Astrocyte (in vitro differentiated cells and primary cell): ENCODE measurements at regions not wholly inside any gene's neighbourhood (a gene's known extent, or its start where the extent isn't known, plus 50 kb on each side); places are given as distances from the start of the nearest gene placed in this dataset.

Experiments used
- DNase-seq: peaks from one replicate; pipeline ENCODE4 v3.0.0-alpha.2; 2010; ENCODE audit warnings: low read depth
- FAIRE-seq: peaks from 2 replicates; lab custom pipeline; 2011; peaks lifted over from hg19 to GRCh38; lab: Jason Lieb, UNC
- H2AFZ ChIP-seq: 2 replicates; pipeline ENCODE4 v1.6.0; 2012; ENCODE audit warnings: low read depth, low read length, inconsistent platforms
- H3K27ac ChIP-seq: 2 replicates; pipeline ENCODE4 v1.5.1; 2011; ENCODE audit warnings: low read depth, low read length, inconsistent platforms
- H3K27me3 ChIP-seq: 2 replicates; pipeline ENCODE4 v1.6.0; 2011; ENCODE audit warnings: low read length, inconsistent platforms; ENCODE audit not compliant: insufficient read depth
- H3K36me3 ChIP-seq: 2 replicates; pipeline ENCODE4 v1.5.1; 2011; ENCODE audit warnings: low read length, inconsistent platforms; ENCODE audit not compliant: insufficient read depth
- H3K4me1 ChIP-seq: 2 replicates; pipeline ENCODE4 v1.5.1; 2011; ENCODE audit warnings: low read length, inconsistent platforms; ENCODE audit not compliant: insufficient read depth
- H3K4me2 ChIP-seq: 2 replicates; pipeline ENCODE4 v1.6.0; 2012; ENCODE audit warnings: low read length, inconsistent platforms
- H3K4me3 ChIP-seq: 2 replicates; pipeline ENCODE4 v1.5.1; 2011; ENCODE audit warnings: low read depth, mild to moderate bottlenecking, low read length, inconsistent platforms; ENCODE audit not compliant: insufficient read depth
- H3K79me2 ChIP-seq: 2 replicates; pipeline ENCODE4 v1.6.0; 2012; ENCODE audit warnings: mild to moderate bottlenecking, low read length, inconsistent platforms; ENCODE audit not compliant: insufficient read depth
- H3K9ac ChIP-seq: 2 replicates; pipeline ENCODE4 v1.6.0; 2012; ENCODE audit warnings: mild to moderate bottlenecking, low read length, inconsistent platforms
- H3K9me3 ChIP-seq: 2 replicates; pipeline ENCODE4 v1.5.1; 2012; ENCODE audit warnings: low read depth, mild to moderate bottlenecking, low read length, inconsistent platforms; ENCODE audit not compliant: insufficient read depth
- H4K20me1 ChIP-seq: 2 replicates; pipeline ENCODE4 v1.6.0; 2012; ENCODE audit warnings: low read length, inconsistent platforms; ENCODE audit not compliant: insufficient read depth
- H3K27ac Mint-ChIP-seq: one replicate; pipeline ENCODE4 v1.8.0; 2021; ENCODE audit warnings: mild to moderate bottlenecking, mixed read lengths; ENCODE audit not compliant: unreplicated experiment
- H3K27me3 Mint-ChIP-seq: one replicate; pipeline ENCODE4 v1.8.0; 2021; ENCODE audit warnings: low read depth, mixed read lengths; ENCODE audit not compliant: unreplicated experiment
- H3K36me3 Mint-ChIP-seq: one replicate; pipeline ENCODE4 v1.8.0; 2021; ENCODE audit warnings: low read depth, mixed read lengths; ENCODE audit not compliant: unreplicated experiment
- H3K4me1 Mint-ChIP-seq: one replicate; pipeline ENCODE4 v1.8.0; 2021; ENCODE audit warnings: low read depth, mixed read lengths; ENCODE audit not compliant: unreplicated experiment
- H3K4me3 Mint-ChIP-seq: one replicate; pipeline ENCODE4 v1.8.0; 2021; ENCODE audit warnings: mild to moderate bottlenecking, moderate library complexity, mixed read lengths; ENCODE audit not compliant: unreplicated experiment
- H3K9me3 Mint-ChIP-seq: one replicate; pipeline ENCODE4 v1.8.0; 2021; ENCODE audit warnings: mild to moderate bottlenecking, mixed read lengths; ENCODE audit not compliant: unreplicated experiment
- EZH2 ChIP-seq: IDR thresholded peaks from 2 replicates; pipeline ENCODE4 v1.6.1; 2012; ENCODE audit warnings: mild to moderate bottlenecking, low read length, inconsistent platforms; ENCODE audit not compliant: insufficient read depth
- TF ChIP-seq, protein P1 (sequence below): IDR thresholded peaks from 2 replicates; pipeline ENCODE4 v1.5.1; 2011; ENCODE audit warnings: low read depth, mild to moderate bottlenecking, inconsistent platforms, low read length, moderate library complexity; ENCODE audit not compliant: insufficient read depth

DNA sequence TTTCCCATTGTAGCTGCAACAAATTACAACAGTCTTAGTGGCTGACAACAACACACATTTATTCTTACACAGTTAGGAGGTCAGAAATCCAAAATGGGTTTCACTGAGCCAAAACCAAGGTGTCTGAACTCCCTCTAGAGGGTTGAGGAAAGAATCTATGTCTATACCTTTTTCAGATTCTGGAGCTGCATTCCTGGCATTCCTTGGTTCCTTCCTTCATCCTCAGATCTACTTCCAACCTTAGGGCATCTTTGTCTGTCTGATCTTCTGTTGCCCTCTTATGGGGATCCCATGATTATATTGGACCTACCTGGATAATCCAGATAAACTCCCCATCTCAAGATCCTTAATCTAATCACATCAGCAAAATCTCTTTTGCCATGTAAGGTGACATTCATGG lies 540.9 kb upstream of the MAP3K7 start:
- H3K4me3 ChIP-seq: no peak overlapping the region
- no peaks in the 10 kb centered on the region for H3K4me1 ChIP-seq
- TF ChIP-seq, protein P1, sequence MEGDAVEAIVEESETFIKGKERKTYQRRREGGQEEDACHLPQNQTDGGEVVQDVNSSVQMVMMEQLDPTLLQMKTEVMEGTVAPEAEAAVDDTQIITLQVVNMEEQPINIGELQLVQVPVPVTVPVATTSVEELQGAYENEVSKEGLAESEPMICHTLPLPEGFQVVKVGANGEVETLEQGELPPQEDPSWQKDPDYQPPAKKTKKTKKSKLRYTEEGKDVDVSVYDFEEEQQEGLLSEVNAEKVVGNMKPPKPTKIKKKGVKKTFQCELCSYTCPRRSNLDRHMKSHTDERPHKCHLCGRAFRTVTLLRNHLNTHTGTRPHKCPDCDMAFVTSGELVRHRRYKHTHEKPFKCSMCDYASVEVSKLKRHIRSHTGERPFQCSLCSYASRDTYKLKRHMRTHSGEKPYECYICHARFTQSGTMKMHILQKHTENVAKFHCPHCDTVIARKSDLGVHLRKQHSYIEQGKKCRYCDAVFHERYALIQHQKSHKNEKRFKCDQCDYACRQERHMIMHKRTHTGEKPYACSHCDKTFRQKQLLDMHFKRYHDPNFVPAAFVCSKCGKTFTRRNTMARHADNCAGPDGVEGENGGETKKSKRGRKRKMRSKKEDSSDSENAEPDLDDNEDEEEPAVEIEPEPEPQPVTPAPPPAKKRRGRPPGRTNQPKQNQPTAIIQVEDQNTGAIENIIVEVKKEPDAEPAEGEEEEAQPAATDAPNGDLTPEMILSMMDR: no peak
- TF ChIP-seq EZH2: no peak
- no peak overlapping the region for H3K4me3 Mint-ChIP-seq
- no peaks in the 10 kb centered on the region for H3K36me3 ChIP-seq
- peaks cover 2% of the 10 kb centered on the region for H3K9me3 Mint-ChIP-seq
- DNase-seq: no peak
- H3K27me3 ChIP-seq: no peaks in the 10 kb centered on the region
- H3K4me2 ChIP-seq: no peak overlapping the region
- H3K79me2 ChIP-seq: no peaks in the 10 kb centered on the region
- no peak overlapping the region for H3K27ac Mint-ChIP-seq
- H3K27me3 Mint-ChIP-seq: no peaks in the 10 kb centered on the region
- no peaks in the 10 kb centered on the region for H3K9me3 ChIP-seq
- H3K36me3 Mint-ChIP-seq: no peaks in the 10 kb centered on the region
- H3K27ac ChIP-seq: no peak overlapping the region
- no peak overlapping the region for H3K9ac ChIP-seq
- no peak for FAIRE-seq
- no peaks in the 10 kb centered on the region for H4K20me1 ChIP-seq
- no peak overlapping the region for H2AFZ ChIP-seq
- peaks cover 6% of the 10 kb centered on the region for H3K4me1 Mint-ChIP-seq

DNA sequence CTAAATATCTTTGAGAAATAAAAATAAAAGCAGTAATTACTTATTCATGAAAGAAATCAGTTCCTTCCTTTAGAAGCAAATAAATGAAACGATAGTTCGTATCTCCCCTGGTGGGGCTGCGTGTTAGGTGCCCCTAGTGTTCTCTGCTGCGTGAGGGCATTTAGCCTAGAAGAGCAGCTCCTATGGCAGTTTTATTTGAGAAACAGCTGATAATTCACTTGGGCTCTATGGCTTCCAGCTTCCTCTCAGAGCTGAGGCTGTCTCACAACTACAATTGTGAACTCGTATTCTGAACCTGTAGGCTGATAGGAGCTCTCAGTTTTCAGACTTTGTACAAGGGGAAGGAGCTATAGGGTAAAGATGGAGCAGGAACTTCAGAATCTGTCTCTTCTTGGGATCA lies 540.0 kb upstream of the MAP3K7 start:
- Histone ChIP-seq H3K9ac (no peak overlapping the region), H3K27me3 (no peaks in the 10 kb centered on the region), H3K9me3 (no peaks in the 10 kb centered on the region), H3K4me1 (no peaks in the 10 kb centered on the region), H3K4me3 (no peak overlapping the region), H3K36me3 (no peaks in the 10 kb centered on the region), H3K4me2 (no peak overlapping the region), H2AFZ (no peak overlapping the region), H3K79me2 (no peaks in the 10 kb centered on the region), H3K27ac (no peak overlapping the region), H4K20me1 (no peaks in the 10 kb centered on the region)
- TF ChIP-seq, protein P1: no peak
- TF ChIP-seq EZH2: no peak
- Mint-ChIP-seq H3K4me3 (no peak overlapping the region), H3K9me3 (peaks cover 2% of the 10 kb centered on the region), H3K27me3 (no peaks in the 10 kb centered on the region), H3K4me1 (peaks cover 1% of the 10 kb centered on the region), H3K27ac (no peak overlapping the region), H3K36me3 (no peaks in the 10 kb centered on the region)
- DNase-seq (no peak), FAIRE-seq (no peak)

DNA sequence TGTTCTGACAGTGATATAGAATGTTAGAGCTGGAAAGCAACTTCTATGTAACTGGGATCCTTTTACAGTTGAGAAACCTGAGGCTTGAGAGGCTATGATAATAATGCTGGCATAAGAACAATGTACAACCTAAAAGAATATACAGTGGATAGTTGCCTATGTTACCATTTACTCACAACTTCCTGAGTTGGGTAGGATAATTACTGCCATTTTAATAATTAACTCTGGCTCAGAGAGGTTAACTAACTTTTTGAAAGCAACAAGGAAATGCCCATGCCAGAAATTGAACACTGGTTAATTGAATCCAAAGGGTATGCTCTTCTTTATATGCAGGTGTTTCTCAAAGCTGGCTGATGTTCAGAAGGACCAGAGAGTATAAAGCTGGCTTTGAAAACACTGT lies 530.7 kb upstream of the MAP3K7 start:
- H3K4me1 Mint-ChIP-seq: peaks cover 4% of the 10 kb centered on the region
- Histone ChIP-seq H3K79me2 (no peaks in the 10 kb centered on the region), H3K4me3 (no peak overlapping the region), H3K27ac (no peak overlapping the region), H3K27me3 (no peaks in the 10 kb centered on the region), H3K4me2 (no peak overlapping the region), H3K9ac (no peak overlapping the region), H2AFZ (no peak overlapping the region), H3K9me3 (no peaks in the 10 kb centered on the region), H3K4me1 (no peaks in the 10 kb centered on the region), H4K20me1 (no peaks in the 10 kb centered on the region), H3K36me3 (no peaks in the 10 kb centered on the region)
- no peaks in the 10 kb centered on the region for H3K9me3 Mint-ChIP-seq
- H3K27me3 Mint-ChIP-seq: peaks cover 2% of the 10 kb centered on the region
- DNase-seq (no peak), FAIRE-seq (no peak)
- no peak overlapping the region for H3K27ac Mint-ChIP-seq
- no peak overlapping the region for H3K4me3 Mint-ChIP-seq
- no peaks in the 10 kb centered on the region for H3K36me3 Mint-ChIP-seq
- TF ChIP-seq, protein P1: no peak
- no peak for TF ChIP-seq EZH2
